ENCODE measurements at regions not wholly inside any gene's neighbourhood (a gene's known extent, or its start where the extent isn't known, plus 50 kb on each side); places are given as distances from the start of the nearest gene placed in this dataset.

- TF ChIP-seq GATA3 (IDR thresholded peaks at IDR 0.05; ENCODE audit: low read depth, low read length): no peak
- TF ChIP-seq GATA2 (IDR thresholded peaks at IDR 0.05; ENCODE audit: low read depth, low read length): no peak
Observed at GRCh38 chr20:12695937-12696336, 312.8 kb upstream of the SPTLC3 start.

Data from SH-SY5Y (cell line).